ENCODE measurements at regions not wholly inside any gene's neighbourhood (a gene's known extent, or its start where the extent isn't known, plus 50 kb on each side); places are given as distances from the start of the nearest gene placed in this dataset.

DNA sequence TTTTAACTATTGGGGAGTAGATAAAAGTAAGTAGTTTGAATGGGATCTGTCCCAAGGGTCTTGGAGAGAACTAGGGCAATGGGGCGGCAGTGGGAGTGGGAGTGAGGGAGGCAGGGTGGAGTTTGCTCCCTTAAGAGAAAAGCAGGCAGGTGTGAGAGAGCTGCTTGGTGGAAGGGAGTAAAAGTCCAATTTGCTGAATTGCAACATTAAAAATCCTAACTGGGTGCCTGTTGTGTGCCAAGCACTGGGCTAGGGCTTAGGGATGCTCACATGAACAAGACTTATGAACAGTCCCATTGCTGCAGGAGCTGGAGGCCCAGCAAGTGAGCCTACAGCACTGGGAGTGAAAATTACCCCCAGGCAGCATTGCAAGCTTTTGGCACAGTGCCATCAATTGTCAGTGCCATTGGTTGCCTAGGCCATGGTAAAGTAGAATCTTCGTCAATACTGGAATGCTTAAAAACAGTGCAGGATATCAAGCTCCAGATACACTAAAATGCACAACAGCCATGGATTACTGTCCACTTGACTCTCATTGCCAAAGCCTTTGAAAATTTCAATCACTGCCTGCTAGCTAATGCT, 277.7 kb upstream of the JARID2 start:
- ATAC-seq (no peak), DNase-seq (ENCODE audit: low spot score) (no peak)
- Mint-ChIP-seq H3K36me3 (ENCODE audit: low read depth) (peaks cover 17% of the 10 kb centered on the region), H3K4me1 (peaks cover 36% of the 10 kb centered on the region), H3K9me3 (peaks cover 11% of the 10 kb centered on the region; the same call in 2 of the 3 replicates), H3K27me3 (ENCODE audit: insufficient read depth, low read depth, poor library complexity) (peaks cover 6% of the 10 kb centered on the region), H3K4me3 (no peak overlapping the region), H3K27ac (no peak overlapping the region)
- no peak overlapping the region for H3K4me3 ChIP-seq
- H3K27ac ChIP-seq (ENCODE audit: low read depth) = no peak overlapping the region
- no peak overlapping the region for H2AFZ ChIP-seq
- 0 out of 2 replicates have a peak, but pooled peaks cover 3% of the 10 kb centered on the region for H3F3A ChIP-seq (replicated peaks; ENCODE audit: low read depth)
- H3K4me2 ChIP-seq = no peak overlapping the region
- 0 out of 2 replicates have a peak, but pooled peaks cover under 1% of the 10 kb centered on the region for H3K36me3 ChIP-seq (ENCODE audit: insufficient read depth)
- no peaks in the 10 kb centered on the region for H4K20me1 ChIP-seq (replicated peaks; ENCODE audit: insufficient read depth)
- no peaks in the 10 kb centered on the region; the same call in none of the 2 replicates for H3K79me2 ChIP-seq (replicated peaks; ENCODE audit: insufficient read depth)
- TF ChIP-seq CREB1 (CRISPR knock-in tag; IDR thresholded peaks at IDR 0.05; ENCODE audit: low read depth) (no peak), STAT1 (IDR thresholded peaks at IDR 0.05; ENCODE audit: unreplicated experiment) (no peak), JUNB (IDR thresholded peaks at IDR 0.05; ENCODE audit: unreplicated experiment) (no peak), ZNF331 (CRISPR knock-in tag; IDR thresholded peaks at IDR 0.05; ENCODE audit: low read depth) (no peak), POLR2AphosphoS5 (IDR thresholded peaks at IDR 0.05; ENCODE audit: low read depth) (no peak), EZH2 (IDR thresholded peaks at IDR 0.05; ENCODE audit: low read depth, unreplicated experiment) (no peak), ZNF114 (CRISPR knock-in tag; IDR thresholded peaks at IDR 0.05) (no peak), EZH2phosphoT487 (IDR thresholded peaks at IDR 0.05; ENCODE audit: unreplicated experiment) (no peak), NANOG (IDR thresholded peaks at IDR 0.05; ENCODE audit: borderline replicate concordance) (no peak)
- TF ChIP-seq, protein P1, sequence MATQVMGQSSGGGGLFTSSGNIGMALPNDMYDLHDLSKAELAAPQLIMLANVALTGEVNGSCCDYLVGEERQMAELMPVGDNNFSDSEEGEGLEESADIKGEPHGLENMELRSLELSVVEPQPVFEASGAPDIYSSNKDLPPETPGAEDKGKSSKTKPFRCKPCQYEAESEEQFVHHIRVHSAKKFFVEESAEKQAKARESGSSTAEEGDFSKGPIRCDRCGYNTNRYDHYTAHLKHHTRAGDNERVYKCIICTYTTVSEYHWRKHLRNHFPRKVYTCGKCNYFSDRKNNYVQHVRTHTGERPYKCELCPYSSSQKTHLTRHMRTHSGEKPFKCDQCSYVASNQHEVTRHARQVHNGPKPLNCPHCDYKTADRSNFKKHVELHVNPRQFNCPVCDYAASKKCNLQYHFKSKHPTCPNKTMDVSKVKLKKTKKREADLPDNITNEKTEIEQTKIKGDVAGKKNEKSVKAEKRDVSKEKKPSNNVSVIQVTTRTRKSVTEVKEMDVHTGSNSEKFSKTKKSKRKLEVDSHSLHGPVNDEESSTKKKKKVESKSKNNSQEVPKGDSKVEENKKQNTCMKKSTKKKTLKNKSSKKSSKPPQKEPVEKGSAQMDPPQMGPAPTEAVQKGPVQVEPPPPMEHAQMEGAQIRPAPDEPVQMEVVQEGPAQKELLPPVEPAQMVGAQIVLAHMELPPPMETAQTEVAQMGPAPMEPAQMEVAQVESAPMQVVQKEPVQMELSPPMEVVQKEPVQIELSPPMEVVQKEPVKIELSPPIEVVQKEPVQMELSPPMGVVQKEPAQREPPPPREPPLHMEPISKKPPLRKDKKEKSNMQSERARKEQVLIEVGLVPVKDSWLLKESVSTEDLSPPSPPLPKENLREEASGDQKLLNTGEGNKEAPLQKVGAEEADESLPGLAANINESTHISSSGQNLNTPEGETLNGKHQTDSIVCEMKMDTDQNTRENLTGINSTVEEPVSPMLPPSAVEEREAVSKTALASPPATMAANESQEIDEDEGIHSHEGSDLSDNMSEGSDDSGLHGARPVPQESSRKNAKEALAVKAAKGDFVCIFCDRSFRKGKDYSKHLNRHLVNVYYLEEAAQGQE (IDR thresholded peaks at IDR 0.05; ENCODE audit: unreplicated experiment) = no peak
- TF ChIP-seq, protein P2, sequence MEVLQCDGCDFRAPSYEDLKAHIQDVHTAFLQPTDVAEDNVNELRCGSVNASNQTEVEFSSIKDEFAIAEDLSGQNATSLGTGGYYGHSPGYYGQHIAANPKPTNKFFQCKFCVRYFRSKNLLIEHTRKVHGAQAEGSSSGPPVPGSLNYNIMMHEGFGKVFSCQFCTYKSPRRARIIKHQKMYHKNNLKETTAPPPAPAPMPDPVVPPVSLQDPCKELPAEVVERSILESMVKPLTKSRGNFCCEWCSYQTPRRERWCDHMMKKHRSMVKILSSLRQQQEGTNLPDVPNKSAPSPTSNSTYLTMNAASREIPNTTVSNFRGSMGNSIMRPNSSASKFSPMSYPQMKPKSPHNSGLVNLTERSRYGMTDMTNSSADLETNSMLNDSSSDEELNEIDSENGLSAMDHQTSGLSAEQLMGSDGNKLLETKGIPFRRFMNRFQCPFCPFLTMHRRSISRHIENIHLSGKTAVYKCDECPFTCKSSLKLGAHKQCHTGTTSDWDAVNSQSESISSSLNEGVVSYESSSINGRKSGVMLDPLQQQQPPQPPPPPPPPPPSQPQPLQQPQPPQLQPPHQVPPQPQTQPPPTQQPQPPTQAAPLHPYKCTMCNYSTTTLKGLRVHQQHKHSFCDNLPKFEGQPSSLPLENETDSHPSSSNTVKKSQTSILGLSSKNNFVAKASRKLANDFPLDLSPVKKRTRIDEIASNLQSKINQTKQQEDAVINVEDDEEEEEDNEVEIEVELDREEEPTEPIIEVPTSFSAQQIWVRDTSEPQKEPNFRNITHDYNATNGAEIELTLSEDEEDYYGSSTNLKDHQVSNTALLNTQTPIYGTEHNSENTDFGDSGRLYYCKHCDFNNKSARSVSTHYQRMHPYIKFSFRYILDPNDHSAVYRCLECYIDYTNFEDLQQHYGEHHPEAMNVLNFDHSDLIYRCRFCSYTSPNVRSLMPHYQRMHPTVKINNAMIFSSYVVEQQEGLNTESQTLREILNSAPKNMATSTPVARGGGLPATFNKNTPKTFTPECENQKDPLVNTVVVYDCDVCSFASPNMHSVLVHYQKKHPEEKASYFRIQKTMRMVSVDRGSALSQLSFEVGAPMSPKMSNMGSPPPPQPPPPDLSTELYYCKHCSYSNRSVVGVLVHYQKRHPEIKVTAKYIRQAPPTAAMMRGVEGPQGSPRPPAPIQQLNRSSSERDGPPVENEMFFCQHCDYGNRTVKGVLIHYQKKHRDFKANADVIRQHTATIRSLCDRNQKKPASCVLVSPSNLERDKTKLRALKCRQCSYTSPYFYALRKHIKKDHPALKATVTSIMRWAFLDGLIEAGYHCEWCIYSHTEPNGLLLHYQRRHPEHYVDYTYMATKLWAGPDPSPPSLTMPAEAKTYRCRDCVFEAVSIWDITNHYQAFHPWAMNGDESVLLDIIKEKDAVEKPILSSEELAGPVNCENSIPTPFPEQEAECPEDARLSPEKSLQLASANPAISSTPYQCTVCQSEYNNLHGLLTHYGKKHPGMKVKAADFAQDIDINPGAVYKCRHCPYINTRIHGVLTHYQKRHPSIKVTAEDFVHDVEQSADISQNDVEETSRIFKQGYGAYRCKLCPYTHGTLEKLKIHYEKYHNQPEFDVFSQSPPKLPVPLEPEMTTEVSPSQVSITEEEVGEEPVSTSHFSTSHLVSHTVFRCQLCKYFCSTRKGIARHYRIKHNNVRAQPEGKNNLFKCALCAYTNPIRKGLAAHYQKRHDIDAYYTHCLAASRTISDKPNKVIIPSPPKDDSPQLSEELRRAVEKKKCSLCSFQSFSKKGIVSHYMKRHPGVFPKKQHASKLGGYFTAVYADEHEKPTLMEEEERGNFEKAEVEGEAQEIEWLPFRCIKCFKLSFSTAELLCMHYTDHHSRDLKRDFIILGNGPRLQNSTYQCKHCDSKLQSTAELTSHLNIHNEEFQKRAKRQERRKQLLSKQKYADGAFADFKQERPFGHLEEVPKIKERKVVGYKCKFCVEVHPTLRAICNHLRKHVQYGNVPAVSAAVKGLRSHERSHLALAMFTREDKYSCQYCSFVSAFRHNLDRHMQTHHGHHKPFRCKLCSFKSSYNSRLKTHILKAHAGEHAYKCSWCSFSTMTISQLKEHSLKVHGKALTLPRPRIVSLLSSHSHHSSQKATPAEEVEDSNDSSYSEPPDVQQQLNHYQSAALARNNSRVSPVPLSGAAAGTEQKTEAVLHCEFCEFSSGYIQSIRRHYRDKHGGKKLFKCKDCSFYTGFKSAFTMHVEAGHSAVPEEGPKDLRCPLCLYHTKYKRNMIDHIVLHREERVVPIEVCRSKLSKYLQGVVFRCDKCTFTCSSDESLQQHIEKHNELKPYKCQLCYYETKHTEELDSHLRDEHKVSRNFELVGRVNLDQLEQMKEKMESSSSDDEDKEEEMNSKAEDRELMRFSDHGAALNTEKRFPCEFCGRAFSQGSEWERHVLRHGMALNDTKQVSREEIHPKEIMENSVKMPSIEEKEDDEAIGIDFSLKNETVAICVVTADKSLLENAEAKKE (CRISPR knock-in tag; IDR thresholded peaks at IDR 0.05) = no peak
- TF ChIP-seq, protein P3, sequence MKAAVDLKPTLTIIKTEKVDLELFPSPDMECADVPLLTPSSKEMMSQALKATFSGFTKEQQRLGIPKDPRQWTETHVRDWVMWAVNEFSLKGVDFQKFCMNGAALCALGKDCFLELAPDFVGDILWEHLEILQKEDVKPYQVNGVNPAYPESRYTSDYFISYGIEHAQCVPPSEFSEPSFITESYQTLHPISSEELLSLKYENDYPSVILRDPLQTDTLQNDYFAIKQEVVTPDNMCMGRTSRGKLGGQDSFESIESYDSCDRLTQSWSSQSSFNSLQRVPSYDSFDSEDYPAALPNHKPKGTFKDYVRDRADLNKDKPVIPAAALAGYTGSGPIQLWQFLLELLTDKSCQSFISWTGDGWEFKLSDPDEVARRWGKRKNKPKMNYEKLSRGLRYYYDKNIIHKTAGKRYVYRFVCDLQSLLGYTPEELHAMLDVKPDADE (IDR thresholded peaks at IDR 0.05) = no peak
- TF ChIP-seq, protein P4, sequence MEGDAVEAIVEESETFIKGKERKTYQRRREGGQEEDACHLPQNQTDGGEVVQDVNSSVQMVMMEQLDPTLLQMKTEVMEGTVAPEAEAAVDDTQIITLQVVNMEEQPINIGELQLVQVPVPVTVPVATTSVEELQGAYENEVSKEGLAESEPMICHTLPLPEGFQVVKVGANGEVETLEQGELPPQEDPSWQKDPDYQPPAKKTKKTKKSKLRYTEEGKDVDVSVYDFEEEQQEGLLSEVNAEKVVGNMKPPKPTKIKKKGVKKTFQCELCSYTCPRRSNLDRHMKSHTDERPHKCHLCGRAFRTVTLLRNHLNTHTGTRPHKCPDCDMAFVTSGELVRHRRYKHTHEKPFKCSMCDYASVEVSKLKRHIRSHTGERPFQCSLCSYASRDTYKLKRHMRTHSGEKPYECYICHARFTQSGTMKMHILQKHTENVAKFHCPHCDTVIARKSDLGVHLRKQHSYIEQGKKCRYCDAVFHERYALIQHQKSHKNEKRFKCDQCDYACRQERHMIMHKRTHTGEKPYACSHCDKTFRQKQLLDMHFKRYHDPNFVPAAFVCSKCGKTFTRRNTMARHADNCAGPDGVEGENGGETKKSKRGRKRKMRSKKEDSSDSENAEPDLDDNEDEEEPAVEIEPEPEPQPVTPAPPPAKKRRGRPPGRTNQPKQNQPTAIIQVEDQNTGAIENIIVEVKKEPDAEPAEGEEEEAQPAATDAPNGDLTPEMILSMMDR (conservative IDR thresholded peaks at IDR 0.05; ENCODE audit: low read depth in 2 of 2) = no peak
- H3K9me2 ChIP-seq (ENCODE audit: insufficient read depth) = no peaks in the 10 kb centered on the region
- no peaks in the 10 kb centered on the region for H3K27me3 ChIP-seq (ENCODE audit: insufficient read depth)
- peaks cover 46% of the 10 kb centered on the region for H3K4me1 ChIP-seq (ENCODE audit: insufficient read depth)
